ENCODE measurements at regions not wholly inside any gene's neighbourhood (a gene's known extent, or its start where the extent isn't known, plus 50 kb on each side); places are given as distances from the start of the nearest gene placed in this dataset.

- TF ChIP-seq CTCF (conservative IDR thresholded peaks at IDR 0.05; ENCODE audit: low read depth, low read length) (no peak), EZH2 (IDR thresholded peaks at IDR 0.05; ENCODE audit: borderline replicate concordance, low read depth, low read length, poor library complexity, severe bottlenecking) (no peak)
These were observed 120.8 kb upstream of the SFRP2 start for GRCh38 chr4:153909672-153910071.
